CD4-positive, alpha-beta T cell treated with Interleukin-6 at 100 ng/mL for 8 hours (primary cell): ENCODE measurements at regions not wholly inside any gene's neighbourhood (a gene's known extent, or its start where the extent isn't known, plus 50 kb on each side); places are given as distances from the start of the nearest gene placed in this dataset.

Experiments
- DNase-seq: peaks from one replicate; pipeline ENCODE4 v3.0.0-alpha.2; 2020; ENCODE audit warnings: mixed read lengths, low spot score

GRCh38 chr5:124583469-124584350 is 162.7 kb downstream of the ZNF608 start:
- DNase-seq = no peak

- DNase-seq = no peak
These were observed 163.9 kb downstream of the ZNF608 start for GRCh38 chr5:124582561-124582840.

GRCh38 chr5:124581738-124582560 is 164.5 kb downstream of the ZNF608 start:
- no peak for DNase-seq

GRCh38 chr5:124580925-124581737 is 165.3 kb downstream of the ZNF608 start:
- DNase-seq = no peak

GRCh38 chr5:124580512-124580911 is 165.9 kb downstream of the ZNF608 start:
- DNase-seq = no peak

GRCh38 chr5:124576848-124577409 is 169.5 kb downstream of the ZNF608 start:
- no peak for DNase-seq

GRCh38 chr5:124575725-124576124 is 170.7 kb downstream of the ZNF608 start:
- no peak for DNase-seq

- no peak for DNase-seq
These were observed 171.7 kb downstream of the ZNF608 start for GRCh38 chr5:124574521-124575436.

GRCh38 chr5:124572971-124573370 is 173.5 kb downstream of the ZNF608 start:
- DNase-seq = no peak

- DNase-seq = no peak
These were observed 176.0 kb downstream of the ZNF608 start for GRCh38 chr5:124570285-124571035.

- no peak for DNase-seq
These were observed 179.5 kb downstream of the ZNF608 start for GRCh38 chr5:124566875-124567450.

- DNase-seq = no peak
These were observed 185.0 kb downstream of the ZNF608 start for GRCh38 chr5:124561451-124561850.

GRCh38 chr5:124560370-124560769 is 186.1 kb downstream of the ZNF608 start:
- no peak for DNase-seq

- no peak for DNase-seq
These were observed 188.7 kb downstream of the ZNF608 start for GRCh38 chr5:124557761-124558160.

GRCh38 chr5:124554746-124555578 is 191.5 kb downstream of the ZNF608 start:
- DNase-seq = no peak

- no peak for DNase-seq
These were observed 192.5 kb downstream of the ZNF608 start for GRCh38 chr5:124553911-124554310.

- no peak for DNase-seq
These were observed 193.9 kb downstream of the ZNF608 start for GRCh38 chr5:124552526-124552925.

- DNase-seq = no peak
These were observed 194.5 kb downstream of the ZNF608 start for GRCh38 chr5:124551939-124552279.

GRCh38 chr5:124550731-124551130 is 195.7 kb downstream of the ZNF608 start:
- DNase-seq = no peak
